Natural killer cell (primary cell): ENCODE measurements at regions not wholly inside any gene's neighbourhood (a gene's known extent, or its start where the extent isn't known, plus 50 kb on each side); places are given as distances from the start of the nearest gene placed in this dataset.

Experiments
- ATAC-seq, 3 donors: fragments of 150-1000 bp in 2 of 3; fragments of 200-7000 bp in 1 of 3; cut with Tn5 transposase; 1 replicate in 1 of 3; 2 replicates in 2 of 3; pipeline ENCODE4 v1.10.0; 2021; ENCODE audit warnings: mild to moderate bottlenecking in 2 of 3, moderate library complexity in 2 of 3
- DNase-seq, 2 donors: peaks; one replicate each; pipeline versions ENCODE4 v3.0.0 to v3.0.0-alpha.2; 2013 to 2021; ENCODE audit warnings: mixed read lengths in 1 of 2
- H3K27ac ChIP-seq: one replicate; pipeline ENCODE4 v1.5.1; 2013; ENCODE audit warnings: mild to moderate bottlenecking, low read length
- H3K27me3 ChIP-seq: one replicate; pipeline ENCODE4 v1.6.1; 2013; ENCODE audit warnings: low read length; ENCODE audit not compliant: control insufficient read depth, insufficient read depth
- H3K36me3 ChIP-seq: one replicate; pipeline ENCODE4 v1.6.1; 2013; ENCODE audit warnings: low read length; ENCODE audit not compliant: control insufficient read depth, insufficient read depth
- H3K4me1 ChIP-seq: one replicate; pipeline ENCODE4 v1.6.1; 2013; ENCODE audit warnings: low read length; ENCODE audit not compliant: control insufficient read depth, insufficient read depth
- H3K4me3 ChIP-seq: one replicate; pipeline ENCODE4 v1.5.1; 2013; ENCODE audit warnings: low read length
- H3K9me3 ChIP-seq: one replicate; pipeline ENCODE4 v1.6.1; 2013; ENCODE audit warnings: low read length; ENCODE audit not compliant: control insufficient read depth, insufficient read depth
- H3K27ac Mint-ChIP-seq, 2 donors: one replicate each; pipeline ENCODE4 v1.8.0; 2022; ENCODE audit warnings: mild to moderate bottlenecking in 2 of 2, mixed read lengths in 2 of 2, moderate library complexity in 1 of 2
- H3K27me3 Mint-ChIP-seq, 2 donors: one replicate each; pipeline ENCODE4 v1.8.0; 2022; ENCODE audit warnings: low read depth in 2 of 2, mixed read lengths in 2 of 2
- H3K36me3 Mint-ChIP-seq: one replicate; pipeline ENCODE4 v1.8.0; 2022; ENCODE audit warnings: mixed read lengths
- H3K4me1 Mint-ChIP-seq, 2 donors: one replicate each; pipeline ENCODE4 v1.8.0; 2022; ENCODE audit warnings: mixed read lengths in 2 of 2
- H3K4me3 Mint-ChIP-seq: one replicate; pipeline ENCODE4 v1.8.0; 2022; ENCODE audit warnings: mild to moderate bottlenecking, moderate library complexity, mixed read lengths
- H3K9me3 Mint-ChIP-seq, 2 donors: one replicate each; pipeline ENCODE4 v1.8.0; 2022; ENCODE audit warnings: mixed read lengths in 2 of 2
- WGBS: methylation state at CpG from one replicate; pipeline ENCODE4 v1.1.7; 2013; ENCODE audit warnings: missing lambda C conversion rate; ENCODE audit not compliant: insufficient coverage; 5-methylcytosine and 5-hydroxymethylcytosine counted together
- intact Hi-C: fragments of 100-400 bp; cut with micrococcal nuclease; formaldehyde crosslinking; loops from one replicate; pipeline ENCODE4 v1.14.2; 2022
- TF ChIP-seq, protein P1 (sequence below): fragments of 200-600 bp; IDR thresholded peaks from one replicate; pipeline ENCODE4 v1.8.0; 2022; ENCODE audit warnings: antibody characterized with exemption

DNA sequence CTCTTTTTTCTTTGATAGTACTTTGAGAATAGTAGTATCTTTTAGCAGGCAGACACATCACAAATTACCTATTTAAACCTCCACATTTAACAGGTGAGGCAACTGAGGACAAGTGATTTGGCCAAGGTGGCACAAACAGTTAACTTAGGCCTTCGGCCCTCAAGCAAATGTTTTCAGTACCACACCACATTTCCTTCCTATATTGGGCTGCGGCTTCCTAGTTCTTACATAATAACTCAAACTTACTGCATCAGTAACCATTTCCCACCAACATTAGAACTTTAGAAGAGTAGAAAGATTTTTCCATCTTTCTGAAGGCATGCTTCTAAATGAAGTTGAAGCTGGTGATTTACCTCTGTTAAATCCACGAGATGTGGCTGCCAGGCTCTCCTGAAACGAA is 63.2 kb upstream of the SLC4A4 start:
- Mint-ChIP-seq H3K27ac (peak overlapping the region; percentile 74 to 83), H3K9me3 (peaks cover 0 to 3% of the 10 kb centered on the region in 2 donors), H3K4me3 (peak overlapping the region; percentile 86), H3K4me1 (peaks cover 40 to 46% of the 10 kb centered on the region in 2 donors), H3K36me3 (no peaks in the 10 kb centered on the region), H3K27me3 (no peaks in the 10 kb centered on the region)
- intact Hi-C loops = no loop called here
- DNase-seq = peak in 1 of 2 donors; percentile 11
- ATAC-seq = peak; percentile 49 to 71 (median 50)
- 5% methylated on average over 4 of the region's 4 CpGs for WGBS
- Histone ChIP-seq H3K27ac (no peak overlapping the region), H3K4me1 (peaks cover 14% of the 10 kb centered on the region), H3K4me3 (no peak overlapping the region), H3K27me3 (no peaks in the 10 kb centered on the region), H3K36me3 (no peaks in the 10 kb centered on the region), H3K9me3 (no peaks in the 10 kb centered on the region)
- TF ChIP-seq, protein P1, sequence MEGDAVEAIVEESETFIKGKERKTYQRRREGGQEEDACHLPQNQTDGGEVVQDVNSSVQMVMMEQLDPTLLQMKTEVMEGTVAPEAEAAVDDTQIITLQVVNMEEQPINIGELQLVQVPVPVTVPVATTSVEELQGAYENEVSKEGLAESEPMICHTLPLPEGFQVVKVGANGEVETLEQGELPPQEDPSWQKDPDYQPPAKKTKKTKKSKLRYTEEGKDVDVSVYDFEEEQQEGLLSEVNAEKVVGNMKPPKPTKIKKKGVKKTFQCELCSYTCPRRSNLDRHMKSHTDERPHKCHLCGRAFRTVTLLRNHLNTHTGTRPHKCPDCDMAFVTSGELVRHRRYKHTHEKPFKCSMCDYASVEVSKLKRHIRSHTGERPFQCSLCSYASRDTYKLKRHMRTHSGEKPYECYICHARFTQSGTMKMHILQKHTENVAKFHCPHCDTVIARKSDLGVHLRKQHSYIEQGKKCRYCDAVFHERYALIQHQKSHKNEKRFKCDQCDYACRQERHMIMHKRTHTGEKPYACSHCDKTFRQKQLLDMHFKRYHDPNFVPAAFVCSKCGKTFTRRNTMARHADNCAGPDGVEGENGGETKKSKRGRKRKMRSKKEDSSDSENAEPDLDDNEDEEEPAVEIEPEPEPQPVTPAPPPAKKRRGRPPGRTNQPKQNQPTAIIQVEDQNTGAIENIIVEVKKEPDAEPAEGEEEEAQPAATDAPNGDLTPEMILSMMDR = no peak

DNA sequence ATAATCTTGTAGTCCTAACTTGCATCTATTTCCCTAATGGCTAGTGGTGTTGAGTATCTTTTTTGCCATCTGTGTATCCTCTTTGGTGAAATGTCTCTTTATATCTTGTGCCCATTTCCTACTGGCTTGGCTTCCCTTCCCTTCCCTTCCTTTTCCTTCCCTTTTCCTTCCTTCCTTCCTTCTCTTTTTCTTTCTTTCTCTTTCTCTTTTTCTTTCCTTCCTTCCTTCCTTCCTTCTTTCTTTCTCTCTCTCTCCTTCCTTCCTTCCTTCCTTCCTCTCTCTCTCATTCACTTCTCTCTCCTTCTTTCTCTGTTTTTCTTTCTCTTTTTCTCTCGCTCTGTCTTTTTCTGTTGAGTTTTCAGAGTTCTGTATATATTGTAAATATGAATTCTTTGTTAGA is 61.5 kb upstream of the SLC4A4 start:
- peaks cover 14% of the 10 kb centered on the region for H3K4me1 ChIP-seq
- ATAC-seq (no peak), DNase-seq (no peak)
- Mint-ChIP-seq H3K27me3 (no peaks in the 10 kb centered on the region), H3K36me3 (no peaks in the 10 kb centered on the region), H3K9me3 (peaks cover 0 to 3% of the 10 kb centered on the region in 2 donors), H3K4me3 (peak overlapping the region; percentile 11), H3K4me1 (peaks cover 31 to 40% of the 10 kb centered on the region in 2 donors), H3K27ac (peak overlapping the region; percentile 21 to 35)
- H3K9me3 ChIP-seq = no peaks in the 10 kb centered on the region
- no peaks in the 10 kb centered on the region for H3K27me3 ChIP-seq
- no CpG with 5 or more reads among the region's 1 CpG for WGBS
- no peaks in the 10 kb centered on the region for H3K36me3 ChIP-seq
- no peak overlapping the region for H3K4me3 ChIP-seq
- intact Hi-C loops = no loop called here
- no peak overlapping the region for H3K27ac ChIP-seq
- TF ChIP-seq, protein P1 = no peak

DNA sequence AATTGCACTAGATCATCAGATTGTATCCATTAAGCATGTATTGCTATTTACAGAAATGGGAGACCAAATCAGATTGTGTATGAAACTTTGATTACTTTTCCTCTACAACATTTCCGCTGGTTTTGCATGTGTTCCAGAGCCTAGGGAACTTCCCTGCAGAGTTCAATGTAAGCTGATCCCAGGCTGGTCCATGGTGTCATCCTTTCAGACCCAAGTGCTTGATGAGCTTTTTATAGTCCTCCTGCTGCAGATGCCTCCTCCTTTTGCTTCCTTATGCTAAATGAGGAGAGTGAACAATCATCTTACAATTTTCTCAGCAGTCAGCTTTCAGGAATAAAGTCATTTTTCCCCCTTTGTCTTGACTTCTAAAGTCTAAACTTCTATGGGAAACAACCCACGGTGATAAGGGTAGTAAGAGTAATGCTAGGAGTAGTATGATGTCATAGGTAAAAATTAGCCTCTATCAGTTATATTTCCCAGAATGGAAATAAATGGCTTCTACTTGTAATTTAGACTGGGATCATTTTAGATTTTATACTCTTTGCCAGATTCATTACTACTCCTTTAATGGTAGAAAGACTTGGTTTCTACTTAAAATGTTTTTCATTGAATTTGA is 55.1 kb upstream of the SLC4A4 start:
- no peak for ATAC-seq
- H3K27ac Mint-ChIP-seq = no peak overlapping the region
- no peaks in the 10 kb centered on the region for H3K27me3 ChIP-seq
- no peak overlapping the region for H3K27ac ChIP-seq
- peaks cover 16 to 21% of the 10 kb centered on the region in 2 donors for H3K4me1 Mint-ChIP-seq
- no peak overlapping the region for H3K4me3 ChIP-seq
- no peaks in the 10 kb centered on the region for H3K9me3 Mint-ChIP-seq
- intact Hi-C loops = no loop called here
- H3K36me3 ChIP-seq = no peaks in the 10 kb centered on the region
- WGBS = 100% methylated on average over 1 of the region's 2 CpGs
- DNase-seq = no peak
- no peaks in the 10 kb centered on the region for H3K9me3 ChIP-seq
- TF ChIP-seq, protein P1 = no peak
- no peak overlapping the region for H3K4me3 Mint-ChIP-seq
- H3K36me3 Mint-ChIP-seq = no peaks in the 10 kb centered on the region
- no peaks in the 10 kb centered on the region for H3K4me1 ChIP-seq
- no peaks in the 10 kb centered on the region for H3K27me3 Mint-ChIP-seq

DNA sequence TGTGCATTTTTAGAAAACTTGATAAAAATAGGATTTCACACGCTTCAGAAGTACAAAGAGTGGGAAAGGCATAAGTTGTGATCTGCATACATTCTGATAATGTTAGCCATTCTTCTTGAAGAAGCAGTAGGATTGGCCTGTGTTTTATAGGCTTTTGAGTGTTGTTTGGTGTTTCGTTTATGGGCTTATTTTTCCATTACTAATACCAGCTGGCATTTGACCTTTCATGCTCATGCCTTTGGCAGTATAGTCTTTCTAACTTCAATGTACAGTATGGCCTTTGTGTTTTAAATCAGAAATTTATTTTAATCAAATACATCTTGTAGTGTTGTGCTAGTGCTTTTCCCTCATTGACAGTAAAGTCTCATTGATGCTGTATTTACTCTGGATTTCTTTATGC is 51.5 kb upstream of the SLC4A4 start:
- no peaks in the 10 kb centered on the region for H3K27me3 ChIP-seq
- H3K27ac ChIP-seq = no peak overlapping the region
- no peak overlapping the region for H3K4me3 Mint-ChIP-seq
- H3K27ac Mint-ChIP-seq = no peak overlapping the region
- DNase-seq (no peak), ATAC-seq (no peak)
- H3K9me3 ChIP-seq = no peaks in the 10 kb centered on the region
- no peaks in the 10 kb centered on the region for H3K36me3 Mint-ChIP-seq
- H3K4me3 ChIP-seq = no peak overlapping the region
- WGBS = 94% methylated on average over 1 of the region's 2 CpGs
- H3K27me3 Mint-ChIP-seq = no peaks in the 10 kb centered on the region
- intact Hi-C loops = no loop called here
- no peaks in the 10 kb centered on the region for H3K4me1 ChIP-seq
- peaks cover 19 to 27% of the 10 kb centered on the region in 2 donors for H3K4me1 Mint-ChIP-seq
- TF ChIP-seq, protein P1 = no peak
- no peaks in the 10 kb centered on the region for H3K9me3 Mint-ChIP-seq
- no peaks in the 10 kb centered on the region for H3K36me3 ChIP-seq
